Esophagus muscularis mucosa (tissue), 4 donors: ENCODE measurements at regions not wholly inside any gene's neighbourhood (a gene's known extent, or its start where the extent isn't known, plus 50 kb on each side); places are given as distances from the start of the nearest gene placed in this dataset.

ENCODE experiments used
- CTCF ChIP-seq, 3 experiments: fragments of 200-600 bp in 2 of 3; fragments of 450-650 bp in 1 of 3; sonication (generic) in 2 of 3; IDR thresholded peaks; one replicate each; pipeline ENCODE4 v1.5.1; 2017 to 2019; ENCODE audit warnings: antibody characterized with exemption in 3 of 3, mild to moderate bottlenecking in 2 of 3, moderate library complexity in 1 of 3
- EP300 ChIP-seq: sonication (generic); formaldehyde crosslinking; IDR thresholded peaks from one replicate; pipeline ENCODE4 v1.6.1; 2017; ENCODE audit warnings: antibody characterized with exemption
- POLR2A ChIP-seq: fragments of 450-650 bp; IDR thresholded peaks from one replicate; pipeline ENCODE4 v1.6.1; 2017; ENCODE audit warnings: antibody characterized with exemption, moderate library complexity, mild to moderate bottlenecking, low read depth
- POLR2AphosphoS5 ChIP-seq, 2 donors: sonication (generic); formaldehyde crosslinking; IDR thresholded peaks; one replicate each; pipeline ENCODE4 v1.6.1; 2017; ENCODE audit warnings: antibody characterized with exemption in 2 of 2

DNA sequence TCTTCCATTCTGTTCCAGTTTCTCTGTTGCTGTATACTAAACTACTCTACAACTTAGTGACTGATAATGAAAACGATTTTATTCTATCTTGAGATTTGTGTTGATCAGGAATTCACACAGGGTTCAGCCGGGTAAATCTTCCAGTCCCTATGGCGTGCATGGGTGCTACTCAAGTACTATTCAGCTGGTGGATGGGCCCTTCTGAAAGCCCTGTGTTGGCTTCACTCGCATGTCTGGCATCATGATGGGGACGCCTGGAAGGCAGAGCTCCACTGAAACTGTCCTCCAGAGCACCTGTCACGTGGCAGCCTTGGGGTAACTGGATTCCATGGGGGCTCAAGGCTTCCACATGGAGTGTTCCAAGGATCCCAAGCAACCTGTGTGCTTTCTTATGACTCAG is 86.0 kb upstream of the ZMIZ1 start:
- no peak for TF ChIP-seq CTCF (IDR thresholded peaks at IDR 0.05)
- TF ChIP-seq POLR2A, result no peak
- TF ChIP-seq POLR2AphosphoS5 (IDR thresholded peaks at IDR 0.05), result no peak
- no peak for TF ChIP-seq EP300
